HepG2 (cell line): ENCODE measurements at regions not wholly inside any gene's neighbourhood (a gene's known extent, or its start where the extent isn't known, plus 50 kb on each side); places are given as distances from the start of the nearest gene placed in this dataset.

ENCODE experiments used
- ATAD3A ChIP-seq: sonication (generic); formaldehyde crosslinking; IDR thresholded peaks from 2 replicates; pipeline ENCODE4 v1.4.0; 2020; ENCODE audit warnings: missing genetic modification reagents
- E2F1 ChIP-seq: sonication (generic); formaldehyde crosslinking; IDR thresholded peaks from 2 replicates; pipeline ENCODE4 v1.5.0; 2020; ENCODE audit warnings: missing genetic modification reagents
- EHMT2 ChIP-seq: fragments of 200-600 bp; sonication (generic); IDR thresholded peaks from 2 replicates; pipeline ENCODE4 v1.7.0; 2017; ENCODE audit warnings: antibody characterized with exemption, low read depth, low read length, borderline replicate concordance
- ZNF276 ChIP-seq: sonication (generic); formaldehyde crosslinking; IDR thresholded peaks from 2 replicates; pipeline ENCODE4 v1.4.0; 2020; ENCODE audit warnings: mild to moderate bottlenecking, low read depth, missing genetic modification reagents
- ZNF382 ChIP-seq: sonication (generic); formaldehyde crosslinking; IDR thresholded peaks from 2 replicates; pipeline ENCODE4 v1.5.0; 2020; ENCODE audit warnings: missing genetic modification reagents, mild to moderate bottlenecking, borderline replicate concordance
- ZNF513 ChIP-seq: sonication (generic); formaldehyde crosslinking; conservative IDR thresholded peaks from 2 replicates; pipeline ENCODE4 v1.5.0; 2020; ENCODE audit warnings: missing genetic modification reagents
- TF ChIP-seq, protein P1 (sequence below): sonication (generic); formaldehyde crosslinking; IDR thresholded peaks from 2 replicates; pipeline ENCODE4 v1.4.0; 2020; ENCODE audit warnings: missing genetic modification reagents, low read depth, mild to moderate bottlenecking, borderline replicate concordance

GRCh38 chr14:56004786-56005185 is 113.4 kb upstream of the PELI2 start (continued):
- TF ChIP-seq, protein P1, sequence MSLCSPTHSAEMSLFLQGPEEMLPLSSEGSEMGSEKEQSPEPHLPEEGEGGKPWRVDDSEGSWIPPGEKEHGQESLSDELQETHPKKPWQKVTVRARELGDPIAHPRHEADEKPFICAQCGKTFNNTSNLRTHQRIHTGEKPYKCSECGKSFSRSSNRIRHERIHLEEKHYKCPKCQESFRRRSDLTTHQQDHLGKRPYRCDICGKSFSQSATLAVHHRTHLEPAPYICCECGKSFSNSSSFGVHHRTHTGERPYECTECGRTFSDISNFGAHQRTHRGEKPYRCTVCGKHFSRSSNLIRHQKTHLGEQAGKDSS (CRISPR knock-in tag) = no peak
- TF ChIP-seq E2F1 (CRISPR knock-in tag) = no peak
- no peak for TF ChIP-seq EHMT2
- TF ChIP-seq ZNF382 (CRISPR knock-in tag) = no peak
- no peak for TF ChIP-seq ZNF276 (CRISPR knock-in tag)
- no peak for TF ChIP-seq ATAD3A (CRISPR knock-in tag)
- no peak for TF ChIP-seq ZNF513 (CRISPR knock-in tag)
